ENCODE measurements at regions not wholly inside any gene's neighbourhood (a gene's known extent, or its start where the extent isn't known, plus 50 kb on each side); places are given as distances from the start of the nearest gene placed in this dataset.

GRCh38 chr6:925656-926213 is 232.8 kb upstream of the EXOC2 start:
- DNase-seq (ENCODE audit: low spot score), result no peak
- peaks cover 5% of the 10 kb centered on the region for H3K27me3 Mint-ChIP-seq (ENCODE audit: low read depth)
- 0 out of 2 replicates have a peak, but pooled peaks have one; percentile 21 for TF ChIP-seq ZNF423 (CRISPR knock-in tag; IDR thresholded peaks at IDR 0.05)
- no peak for TF ChIP-seq E2F1 (CRISPR knock-in tag; IDR thresholded peaks at IDR 0.05)
- no peak for TF ChIP-seq ZNF671 (CRISPR knock-in tag; IDR thresholded peaks at IDR 0.05)
- TF ChIP-seq GTF2I (CRISPR knock-in tag; conservative IDR thresholded peaks at IDR 0.05), result no peak
- no peak overlapping the region for H3K27ac Mint-ChIP-seq
- ATAC-seq, result no peak
- CTCF ChIA-PET, result no interaction called here
- H3K36me3 Mint-ChIP-seq, result peaks cover 32% of the 10 kb centered on the region
- peaks cover 63% of the 10 kb centered on the region for H3K9me3 Mint-ChIP-seq
- POLR2A ChIA-PET, result no interaction called here
- H3K4me3 Mint-ChIP-seq, result no peak overlapping the region
- H3K4me1 Mint-ChIP-seq, result no peaks in the 10 kb centered on the region

GRCh38 chr6:924661-925060 is 231.7 kb upstream of the EXOC2 start:
- CTCF ChIA-PET, result no interaction called here
- Mint-ChIP-seq H3K27ac (no peak overlapping the region), H3K4me1 (no peaks in the 10 kb centered on the region), H3K4me3 (no peak overlapping the region), H3K27me3 (ENCODE audit: low read depth) (peaks cover 5% of the 10 kb centered on the region), H3K36me3 (peaks cover 41% of the 10 kb centered on the region), H3K9me3 (peaks cover 73% of the 10 kb centered on the region)
- POLR2A ChIA-PET, result no interaction called here
- ATAC-seq (no peak), DNase-seq (ENCODE audit: low spot score) (no peak)
- TF ChIP-seq NR1H2 (CRISPR knock-in tag; IDR thresholded peaks at IDR 0.05) (no peak), ZNF423 (CRISPR knock-in tag; IDR thresholded peaks at IDR 0.05) (no peak), ETV6 (CRISPR knock-in tag; IDR thresholded peaks at IDR 0.05) (no peak), NR2C2 (CRISPR knock-in tag; IDR thresholded peaks at IDR 0.05) (no peak), GRHL2 (CRISPR knock-in tag; IDR thresholded peaks at IDR 0.05; ENCODE audit: insufficient replicate concordance, severe bottlenecking) (no peak), CREB1 (CRISPR knock-in tag; IDR thresholded peaks at IDR 0.05) (no peak), SMAD4 (CRISPR knock-in tag; IDR thresholded peaks at IDR 0.05) (no peak), ZNF121 (CRISPR knock-in tag; IDR thresholded peaks at IDR 0.05) (no peak), ZNF512 (CRISPR knock-in tag; IDR thresholded peaks at IDR 0.05; ENCODE audit: borderline replicate concordance) (no peak), ZNF232 (CRISPR knock-in tag; IDR thresholded peaks at IDR 0.05) (no peak), EMX1 (CRISPR knock-in tag; IDR thresholded peaks at IDR 0.05) (no peak), JUN (CRISPR knock-in tag; IDR thresholded peaks at IDR 0.05) (no peak), E2F1 (CRISPR knock-in tag; IDR thresholded peaks at IDR 0.05) (no peak), USF1 (CRISPR knock-in tag; IDR thresholded peaks at IDR 0.05) (no peak), GTF2I (CRISPR knock-in tag; conservative IDR thresholded peaks at IDR 0.05) (no peak), MXD4 (CRISPR knock-in tag; IDR thresholded peaks at IDR 0.05; ENCODE audit: borderline replicate concordance) (no peak), E2F4 (CRISPR knock-in tag; IDR thresholded peaks at IDR 0.05; ENCODE audit: borderline replicate concordance, low read depth) (no peak), ZNF671 (CRISPR knock-in tag; IDR thresholded peaks at IDR 0.05) (no peak), ARID4B (CRISPR knock-in tag; IDR thresholded peaks at IDR 0.05; ENCODE audit: borderline replicate concordance) (no peak), ZBTB43 (CRISPR knock-in tag; IDR thresholded peaks at IDR 0.05) (no peak)
